ENCODE measurements at regions not wholly inside any gene's neighbourhood (a gene's known extent, or its start where the extent isn't known, plus 50 kb on each side); places are given as distances from the start of the nearest gene placed in this dataset.

- TF ChIP-seq POLR2A (IDR thresholded peaks at IDR 0.05) = no peak
- no peak for TF ChIP-seq CTCF (IDR thresholded peaks at IDR 0.05)
These were observed 568.9 kb downstream of the ANXA1 start for GRCh38 chr9:73720601-73721000.
